OCI-LY3 (cell line): ENCODE measurements at regions not wholly inside any gene's neighbourhood (a gene's known extent, or its start where the extent isn't known, plus 50 kb on each side); places are given as distances from the start of the nearest gene placed in this dataset.
A peak's percentile ranks its signal among the peaks of the same experiment; 100 is the strongest.

Experiments used
- H2AFZ ChIP-seq: fragments of 200-600, 300-600 bp; shearing (Covaris generic); 2 replicates; pipeline ENCODE4 v1.6.0; 2014; ENCODE audit warnings: antibody characterized with exemption, low read depth, low read length
- H3K27ac ChIP-seq: fragments of 200-600, 300-600 bp; sonication (generic); 2 replicates; pipeline ENCODE4 v1.5.1; 2014; ENCODE audit warnings: mild to moderate bottlenecking, low read length, moderate library complexity, mixed read lengths
- H3K27me3 ChIP-seq: fragments of 200-600, 300-600 bp; sonication (generic); 2 replicates; pipeline ENCODE4 v1.6.1; 2014; ENCODE audit warnings: low read depth, low read length, mixed read lengths
- H3K36me3 ChIP-seq: fragments of 200-600, 300-600 bp; sonication (generic); replicated peaks from 2 replicates; pipeline ENCODE3; 2014; ENCODE audit warnings: low read depth, low read length, mixed read lengths
- H3K4me1 ChIP-seq: fragments of 300-600, 200-600 bp; sonication (generic); 2 replicates; pipeline ENCODE4 v1.6.1; 2014; ENCODE audit warnings: low read length, mixed read lengths
- H3K4me2 ChIP-seq: fragments of 200-600, 300-600 bp; sonication (generic); 2 replicates; pipeline ENCODE4 v1.6.1; 2014; ENCODE audit warnings: low read length, mixed read lengths
- H3K4me3 ChIP-seq: fragments of 300-600, 200-600 bp; sonication (generic); 2 replicates; pipeline ENCODE4 v1.5.1; 2014; ENCODE audit warnings: antibody characterized with exemption, mild to moderate bottlenecking, low read length, moderate library complexity
- H3K79me2 ChIP-seq: fragments of 300-600, 200-600 bp; shearing (Covaris generic); 2 replicates; pipeline ENCODE4 v1.6.1; 2014; ENCODE audit warnings: mild to moderate bottlenecking, low read length, mixed read lengths
- H3K9ac ChIP-seq: fragments of 300-600, 200-600 bp; shearing (Covaris generic); 2 replicates; pipeline ENCODE4 v1.6.0; 2014; ENCODE audit warnings: mild to moderate bottlenecking, low read length, moderate library complexity
- H3K9me3 ChIP-seq: fragments of 200-600, 300-600 bp; shearing (Covaris generic); 2 replicates; pipeline ENCODE4 v1.6.1; 2014; ENCODE audit warnings: low read length, mixed read lengths; ENCODE audit not compliant: insufficient read depth
- H4K20me1 ChIP-seq: fragments of 200-600, 300-600 bp; sonication (generic); 2 replicates; pipeline ENCODE4 v1.6.1; 2016; ENCODE audit warnings: low read length, mixed read lengths; ENCODE audit not compliant: insufficient read depth
- EZH2phosphoT487 ChIP-seq: fragments of 200-600 bp; shearing (Covaris generic); IDR thresholded peaks from 2 replicates; pipeline ENCODE4 v1.6.1; 2018; ENCODE audit warnings: antibody characterized with exemption, mixed run types, low read depth
- TF ChIP-seq, protein P1 (sequence below): fragments of 200-600, 300-600 bp; sonication (generic); IDR thresholded peaks from 2 replicates; pipeline ENCODE4 v1.5.1; 2014; ENCODE audit warnings: antibody characterized with exemption, low read length, low read depth

DNA sequence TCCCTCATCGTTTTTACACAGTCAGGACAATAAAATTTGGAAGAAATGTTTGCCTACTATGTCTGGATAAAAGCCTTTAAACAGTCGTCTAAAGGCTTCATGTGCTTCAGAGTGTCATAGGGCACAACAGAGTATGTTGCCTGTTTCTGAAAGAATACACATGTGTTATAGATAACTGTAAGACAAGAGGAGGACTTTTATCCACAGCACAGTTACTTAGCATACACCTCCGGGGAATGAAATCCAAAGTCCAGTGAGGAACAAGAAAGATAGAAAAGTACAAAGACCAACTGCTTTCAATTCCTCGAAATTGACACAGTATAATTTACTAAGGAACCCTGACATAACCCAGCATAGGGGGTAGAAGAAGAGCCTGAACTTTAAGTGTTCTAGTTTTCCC lies 835.6 kb downstream of the PCDH17 start:
- no peaks in the 10 kb centered on the region for H3K27me3 ChIP-seq
- no peak for TF ChIP-seq EZH2phosphoT487
- TF ChIP-seq, protein P1, sequence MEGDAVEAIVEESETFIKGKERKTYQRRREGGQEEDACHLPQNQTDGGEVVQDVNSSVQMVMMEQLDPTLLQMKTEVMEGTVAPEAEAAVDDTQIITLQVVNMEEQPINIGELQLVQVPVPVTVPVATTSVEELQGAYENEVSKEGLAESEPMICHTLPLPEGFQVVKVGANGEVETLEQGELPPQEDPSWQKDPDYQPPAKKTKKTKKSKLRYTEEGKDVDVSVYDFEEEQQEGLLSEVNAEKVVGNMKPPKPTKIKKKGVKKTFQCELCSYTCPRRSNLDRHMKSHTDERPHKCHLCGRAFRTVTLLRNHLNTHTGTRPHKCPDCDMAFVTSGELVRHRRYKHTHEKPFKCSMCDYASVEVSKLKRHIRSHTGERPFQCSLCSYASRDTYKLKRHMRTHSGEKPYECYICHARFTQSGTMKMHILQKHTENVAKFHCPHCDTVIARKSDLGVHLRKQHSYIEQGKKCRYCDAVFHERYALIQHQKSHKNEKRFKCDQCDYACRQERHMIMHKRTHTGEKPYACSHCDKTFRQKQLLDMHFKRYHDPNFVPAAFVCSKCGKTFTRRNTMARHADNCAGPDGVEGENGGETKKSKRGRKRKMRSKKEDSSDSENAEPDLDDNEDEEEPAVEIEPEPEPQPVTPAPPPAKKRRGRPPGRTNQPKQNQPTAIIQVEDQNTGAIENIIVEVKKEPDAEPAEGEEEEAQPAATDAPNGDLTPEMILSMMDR = no peak
- no peak overlapping the region for H3K9ac ChIP-seq
- no peaks in the 10 kb centered on the region for H3K79me2 ChIP-seq
- H3K4me3 ChIP-seq = no peak overlapping the region
- no peaks in the 10 kb centered on the region for H3K9me3 ChIP-seq
- H4K20me1 ChIP-seq = no peaks in the 10 kb centered on the region
- H3K4me1 ChIP-seq = no peaks in the 10 kb centered on the region
- H3K27ac ChIP-seq = no peak overlapping the region
- H3K4me2 ChIP-seq = no peak overlapping the region
- H3K36me3 ChIP-seq = no peaks in the 10 kb centered on the region
- no peak overlapping the region for H2AFZ ChIP-seq

DNA sequence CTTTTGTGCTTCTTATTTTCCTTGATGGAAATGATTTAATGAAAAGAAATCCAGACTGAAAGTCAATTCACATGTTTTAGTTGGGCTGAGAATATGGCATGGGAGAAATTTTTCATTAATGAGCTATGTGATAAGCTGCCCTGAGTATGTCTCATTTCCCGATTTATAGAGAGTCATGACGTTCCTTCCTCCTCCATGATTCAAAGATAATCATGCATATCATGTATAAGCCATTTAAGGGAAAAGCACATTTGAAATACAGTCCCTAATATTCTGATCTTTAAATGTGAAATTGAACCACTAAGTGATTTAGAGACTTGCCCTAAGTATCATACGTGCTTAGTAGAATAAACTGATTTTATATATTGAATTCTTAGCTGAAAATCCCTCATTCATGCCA lies 840.9 kb downstream of the PCDH17 start:
- Histone ChIP-seq H3K36me3 (no peaks in the 10 kb centered on the region), H3K4me1 (peaks cover 6% of the 10 kb centered on the region), H4K20me1 (no peaks in the 10 kb centered on the region), H3K4me2 (no peak overlapping the region), H3K9me3 (no peaks in the 10 kb centered on the region), H3K27me3 (no peaks in the 10 kb centered on the region), H2AFZ (no peak overlapping the region), H3K27ac (no peak overlapping the region), H3K79me2 (no peaks in the 10 kb centered on the region), H3K4me3 (no peak overlapping the region), H3K9ac (no peak overlapping the region)
- TF ChIP-seq EZH2phosphoT487 = no peak
- TF ChIP-seq, protein P1 = no peak

DNA sequence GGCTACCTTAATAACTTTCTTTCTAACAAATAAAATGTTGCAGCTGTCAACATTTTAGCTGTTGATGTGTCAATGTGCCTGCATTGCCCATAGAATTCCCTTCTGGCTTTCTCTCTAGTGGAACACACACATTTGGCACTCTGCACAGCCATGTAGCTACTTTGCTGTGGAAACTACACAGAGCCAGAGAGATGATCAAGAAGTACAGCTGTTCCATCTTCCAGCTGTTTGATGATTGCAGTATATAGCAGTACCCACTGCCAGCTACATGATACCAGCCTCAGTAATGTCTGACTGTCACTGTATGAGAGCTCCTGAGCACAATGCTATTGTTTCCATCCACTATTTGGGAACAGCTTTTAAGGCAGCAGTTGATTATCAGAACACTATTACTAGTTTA lies 843.0 kb downstream of the PCDH17 start:
- Histone ChIP-seq H3K4me2 (no peak overlapping the region), H3K27me3 (no peaks in the 10 kb centered on the region), H3K4me3 (no peak overlapping the region), H3K27ac (no peak overlapping the region), H3K36me3 (no peaks in the 10 kb centered on the region), H3K79me2 (no peaks in the 10 kb centered on the region), H2AFZ (no peak overlapping the region), H3K9ac (no peak overlapping the region), H4K20me1 (no peaks in the 10 kb centered on the region), H3K9me3 (no peaks in the 10 kb centered on the region), H3K4me1 (peaks cover 6% of the 10 kb centered on the region)
- no peak for TF ChIP-seq EZH2phosphoT487
- TF ChIP-seq, protein P1 = no peak

DNA sequence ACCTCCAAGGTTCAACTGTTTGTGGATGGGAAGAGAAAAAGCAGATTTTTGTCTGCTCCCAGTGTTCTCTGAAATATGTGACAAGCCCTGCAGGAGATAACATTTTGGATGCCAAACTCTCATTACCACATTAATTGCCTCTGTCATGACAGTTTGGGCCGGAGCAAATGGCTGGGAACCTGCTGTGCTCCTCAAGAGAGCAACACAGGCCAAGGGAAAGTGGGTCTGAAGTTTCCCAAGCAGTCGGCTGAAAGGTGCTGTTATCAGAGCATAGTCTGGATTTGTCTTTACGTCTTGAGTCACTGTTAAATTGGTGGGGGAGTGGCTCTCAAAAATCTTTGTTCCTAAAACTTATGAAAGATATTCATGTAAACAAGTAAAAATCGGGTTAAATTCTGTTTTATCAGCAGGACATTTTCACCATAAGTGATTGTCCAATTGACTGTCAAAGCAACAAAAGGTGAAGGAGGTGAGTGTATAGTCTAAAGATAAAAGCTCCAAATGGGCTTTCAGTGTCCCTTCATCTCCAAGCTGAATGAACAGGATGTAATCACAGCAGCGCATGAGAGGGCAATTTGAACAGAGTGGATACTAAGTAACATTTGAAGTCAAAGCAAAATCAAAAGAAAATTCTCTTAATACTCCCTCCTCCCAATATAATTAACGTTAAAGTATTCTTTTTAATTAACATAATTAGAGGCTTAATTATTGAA lies 844.8 kb downstream of the PCDH17 start:
- H3K9ac ChIP-seq = no peak overlapping the region
- H4K20me1 ChIP-seq = no peaks in the 10 kb centered on the region
- peak overlapping the region; percentile 43 for H3K4me2 ChIP-seq
- no peak overlapping the region for H3K27ac ChIP-seq
- H3K79me2 ChIP-seq = no peaks in the 10 kb centered on the region
- no peaks in the 10 kb centered on the region for H3K27me3 ChIP-seq
- H3K4me1 ChIP-seq = peaks cover 6% of the 10 kb centered on the region
- peak overlapping the region; percentile 91 for H2AFZ ChIP-seq
- H3K9me3 ChIP-seq = no peaks in the 10 kb centered on the region
- H3K36me3 ChIP-seq = no peaks in the 10 kb centered on the region
- no peak for TF ChIP-seq EZH2phosphoT487
- TF ChIP-seq, protein P1 = no peak
- H3K4me3 ChIP-seq = peak overlapping the region; percentile 25; the same call in 1 of the 2 replicates
